NCI-H2171 treated with DMSO at 0.1 percent for 48 hours (cell line): ENCODE measurements at regions not wholly inside any gene's neighbourhood (a gene's known extent, or its start where the extent isn't known, plus 50 kb on each side); places are given as distances from the start of the nearest gene placed in this dataset.
A peak's percentile ranks its signal among the peaks of the same experiment; 100 is the strongest.

Experiments
- DNase-seq: peaks from one replicate; lab custom pipeline; 2025; lab: John Stamatoyannopoulos, UW

DNA sequence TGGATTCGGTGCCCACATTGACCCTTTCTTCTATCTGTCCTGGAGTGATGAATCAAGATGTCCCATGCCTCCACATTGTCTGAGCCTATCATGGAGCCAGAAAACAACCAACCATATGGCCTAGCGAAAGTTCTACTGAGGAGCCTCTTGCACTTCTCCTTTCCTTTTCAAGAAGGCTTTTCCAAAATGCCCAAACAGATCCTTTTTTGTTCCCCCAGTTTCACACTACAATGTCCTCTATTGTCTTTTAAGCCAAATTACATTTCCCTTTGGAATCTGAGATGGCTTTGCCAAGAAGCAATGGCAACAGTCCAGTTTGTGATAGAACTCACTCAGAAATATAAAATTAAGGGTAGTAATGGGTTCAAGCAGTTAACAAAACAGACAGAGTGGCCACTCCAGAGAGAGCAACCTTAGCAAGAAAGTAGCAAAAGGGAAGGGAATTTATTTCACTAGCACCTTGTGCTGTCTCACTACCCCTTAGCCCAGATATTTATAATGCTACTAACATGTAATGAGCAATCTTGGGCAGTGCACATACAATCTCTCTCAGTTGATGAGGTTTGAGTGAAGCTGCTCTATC, 194.6 kb upstream of the PDE1C start:
- no peak for DNase-seq

DNA sequence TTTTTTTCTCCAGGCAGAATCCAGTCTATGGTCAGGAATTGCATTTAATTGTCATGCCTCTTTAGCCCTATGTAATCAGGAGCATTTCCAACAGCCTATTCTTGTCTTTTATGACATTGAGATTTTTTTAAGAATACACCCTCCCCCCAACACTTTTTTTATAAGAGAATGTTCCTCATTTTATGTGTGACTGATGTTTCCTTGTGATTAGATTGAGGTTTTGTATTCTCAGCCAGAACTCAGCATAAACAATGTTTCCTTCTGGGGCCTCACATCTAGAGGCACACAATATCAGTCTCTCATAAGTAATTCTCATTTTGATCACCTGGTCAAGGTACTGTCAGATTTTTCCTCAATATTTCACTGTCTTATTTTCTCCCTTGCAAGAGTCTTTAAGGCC, 193.4 kb upstream of the PDE1C start:
- DNase-seq: no peak

DNA sequence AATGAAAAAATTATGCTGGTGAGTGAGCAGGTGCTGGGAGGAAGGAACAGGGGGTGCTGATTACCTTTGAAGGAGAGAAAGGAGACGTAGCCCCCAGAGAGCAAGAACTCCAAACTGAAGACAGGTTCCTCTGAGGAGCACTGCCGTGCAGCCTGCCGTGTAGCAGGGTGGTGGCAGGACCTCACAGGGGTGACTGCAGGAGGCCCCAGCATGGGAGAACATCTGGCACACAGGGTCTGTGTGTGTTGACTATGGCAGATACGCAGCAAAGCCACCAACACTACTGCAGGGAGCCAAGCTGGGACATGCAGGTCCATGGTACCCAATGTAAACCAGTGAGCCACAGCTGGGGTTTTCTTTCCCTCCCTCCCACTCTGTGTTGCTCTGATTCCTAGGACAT, 192.1 kb upstream of the PDE1C start:
- DNase-seq: no peak

DNA sequence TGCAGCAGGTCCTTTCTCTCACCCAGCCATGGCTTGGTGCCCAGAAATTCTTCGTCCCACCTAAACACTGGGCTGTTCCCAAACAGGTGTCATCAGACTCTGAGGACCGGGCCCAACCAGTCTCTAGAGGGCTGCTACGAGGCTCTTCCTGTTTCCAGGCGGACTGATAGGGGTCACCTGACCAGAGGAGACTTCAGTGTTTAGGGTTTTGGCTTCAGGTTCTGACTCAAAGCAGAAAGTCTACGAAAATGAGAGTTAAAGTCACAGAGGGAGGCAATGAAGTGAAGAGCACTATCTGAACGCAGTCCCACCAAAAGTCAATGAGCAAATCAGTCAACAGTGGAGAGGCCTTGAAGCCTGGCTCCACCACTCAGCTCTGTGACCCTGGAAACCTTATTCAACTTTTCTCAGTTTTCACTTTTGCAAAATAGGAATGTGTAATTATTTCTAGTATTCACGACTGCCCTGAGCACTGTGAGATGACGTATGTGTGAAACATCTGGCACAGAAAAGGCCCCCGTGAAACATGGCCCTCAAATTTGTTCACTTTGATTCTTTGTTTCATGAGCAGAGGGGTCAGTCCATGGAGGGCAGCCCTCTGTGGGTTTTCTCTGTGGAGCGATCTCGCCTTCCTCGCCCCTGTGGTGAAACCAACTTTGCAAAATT, 189.9 kb upstream of the PDE1C start:
- DNase-seq: peak; percentile 69

DNA sequence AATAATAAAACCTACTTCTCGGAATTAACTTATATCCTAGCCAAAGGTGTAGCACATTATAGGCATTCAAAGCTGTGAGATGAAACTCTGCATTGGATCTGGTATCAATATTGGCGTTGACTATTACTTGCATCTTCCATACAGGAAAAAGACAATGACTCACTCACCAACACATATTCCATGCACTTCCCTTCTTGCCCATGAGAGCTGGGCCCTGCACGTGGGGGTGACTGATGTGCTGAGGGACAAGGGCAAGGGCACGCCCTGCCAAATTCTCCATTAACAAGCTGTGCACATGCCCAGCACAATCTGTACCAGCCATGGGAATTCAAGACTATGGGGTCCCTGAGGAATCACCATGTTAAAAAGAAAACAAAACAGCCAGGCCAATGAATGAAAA, 188.1 kb upstream of the PDE1C start:
- no peak for DNase-seq

DNA sequence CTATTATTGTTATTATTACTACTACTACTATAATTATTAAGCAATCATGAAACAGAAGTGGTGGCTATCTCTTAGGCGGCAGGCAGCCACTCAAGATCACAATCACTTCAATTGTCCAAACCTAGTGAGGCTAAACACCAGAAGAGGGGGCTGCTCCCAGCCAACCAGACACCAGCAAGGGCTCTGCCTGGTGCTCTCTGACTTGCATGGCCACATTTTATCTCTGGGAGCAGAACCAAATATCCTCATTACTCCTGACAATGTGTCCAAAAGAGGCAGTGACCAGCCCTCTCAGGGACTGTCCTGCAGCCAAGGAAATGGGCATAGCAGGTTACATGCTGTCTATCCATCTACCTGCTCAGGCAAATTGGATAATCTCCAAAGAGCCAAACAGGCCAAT, 187.4 kb upstream of the PDE1C start:
- DNase-seq: no peak

DNA sequence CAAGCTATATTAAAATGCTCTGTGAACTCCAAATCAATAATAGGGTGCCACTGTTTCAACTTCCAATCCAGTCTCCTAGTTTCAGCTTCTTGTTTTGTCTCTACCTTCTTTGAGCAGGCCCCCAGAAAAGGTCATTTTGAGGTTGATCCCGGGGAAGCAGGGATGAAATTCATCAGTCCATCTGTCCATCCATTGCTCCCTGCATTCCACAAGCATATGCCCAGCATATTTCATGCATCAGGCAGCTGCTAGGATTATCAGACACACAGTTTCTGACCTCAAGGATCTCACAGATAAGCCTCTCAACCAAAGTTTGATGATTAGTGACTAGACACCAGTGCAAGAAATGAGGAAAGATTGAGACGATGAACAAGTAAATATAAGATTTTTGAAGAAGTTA, 186.6 kb upstream of the PDE1C start:
- DNase-seq: no peak

DNA sequence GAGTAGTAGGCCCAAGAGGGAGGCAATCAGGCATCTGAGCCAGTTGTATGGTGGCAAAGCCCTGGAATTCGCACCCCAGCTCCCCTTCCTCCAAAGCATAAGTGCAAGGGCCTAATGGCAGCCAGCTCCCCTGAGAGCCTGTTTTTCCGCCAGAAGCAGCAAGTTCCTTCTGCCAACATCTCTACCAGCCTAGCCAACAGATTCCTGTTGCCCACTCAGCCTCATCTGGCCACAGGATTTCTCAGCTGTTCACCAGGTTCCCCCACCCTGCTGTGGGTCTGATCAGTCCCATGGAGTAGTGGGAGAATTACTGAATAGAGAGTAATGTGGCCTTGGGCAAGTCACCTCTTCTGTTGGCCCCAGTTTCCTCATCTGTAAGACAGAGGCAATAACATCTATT, 186.2 kb upstream of the PDE1C start:
- peak; percentile 54 for DNase-seq

DNA sequence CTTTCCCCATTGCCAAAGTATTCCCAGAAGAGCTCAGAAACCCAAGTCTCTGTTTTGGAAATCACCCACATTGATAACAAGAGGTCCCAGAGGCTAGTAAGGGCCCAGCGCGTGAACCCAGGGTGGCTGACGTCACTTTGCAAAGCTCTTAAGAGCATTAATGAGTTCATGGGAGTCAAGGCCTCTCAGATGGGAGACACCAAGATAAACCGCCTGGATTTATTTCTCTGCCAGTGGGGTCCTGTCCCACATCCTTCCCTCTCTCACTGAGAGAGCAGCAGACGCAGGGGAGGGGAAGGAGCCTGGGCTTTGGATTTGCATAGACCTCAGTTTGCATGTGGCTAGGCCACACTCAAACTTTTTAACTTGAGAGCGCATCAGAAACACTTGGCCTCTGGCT, 184.8 kb upstream of the PDE1C start:
- peak; percentile 33 for DNase-seq

DNA sequence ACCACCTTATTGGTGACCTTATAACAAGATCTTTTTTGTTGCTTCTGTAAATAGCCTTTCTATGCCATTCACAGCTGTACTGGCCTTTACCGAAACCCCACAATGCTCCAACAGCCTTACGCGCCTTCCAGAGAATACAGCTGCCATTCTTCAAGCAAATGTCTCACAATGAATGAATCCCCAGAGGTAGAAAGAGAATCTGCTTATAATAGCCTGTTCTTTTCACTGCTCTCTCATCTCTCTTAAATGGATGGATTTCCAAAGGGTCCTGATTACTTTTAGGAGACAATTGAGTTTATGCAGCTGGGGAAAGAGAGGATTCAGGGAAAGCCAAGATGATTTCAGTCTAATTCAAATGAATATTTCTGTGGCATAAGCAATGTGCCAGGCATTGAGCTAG, 183.1 kb upstream of the PDE1C start:
- peak; percentile 8 for DNase-seq

DNA sequence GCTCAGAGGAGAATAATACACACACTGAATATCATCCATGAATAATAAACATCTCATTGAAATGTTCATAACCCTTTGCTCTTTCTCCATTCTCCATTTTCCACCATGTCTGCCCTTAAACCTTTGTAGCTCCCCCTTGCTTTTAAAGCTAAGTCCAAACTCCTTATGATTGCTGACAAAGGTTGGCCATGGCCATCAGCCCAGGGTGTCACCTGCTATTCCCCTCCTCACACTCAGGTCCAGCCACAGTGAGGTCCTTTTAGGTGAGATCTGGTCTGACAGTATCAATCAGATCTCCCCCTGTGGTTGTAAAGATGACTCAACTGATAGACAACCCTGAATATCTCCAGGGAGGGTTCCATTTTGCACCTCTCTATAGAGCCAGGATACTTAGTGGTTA, 181.5 kb upstream of the PDE1C start:
- DNase-seq: no peak

DNA sequence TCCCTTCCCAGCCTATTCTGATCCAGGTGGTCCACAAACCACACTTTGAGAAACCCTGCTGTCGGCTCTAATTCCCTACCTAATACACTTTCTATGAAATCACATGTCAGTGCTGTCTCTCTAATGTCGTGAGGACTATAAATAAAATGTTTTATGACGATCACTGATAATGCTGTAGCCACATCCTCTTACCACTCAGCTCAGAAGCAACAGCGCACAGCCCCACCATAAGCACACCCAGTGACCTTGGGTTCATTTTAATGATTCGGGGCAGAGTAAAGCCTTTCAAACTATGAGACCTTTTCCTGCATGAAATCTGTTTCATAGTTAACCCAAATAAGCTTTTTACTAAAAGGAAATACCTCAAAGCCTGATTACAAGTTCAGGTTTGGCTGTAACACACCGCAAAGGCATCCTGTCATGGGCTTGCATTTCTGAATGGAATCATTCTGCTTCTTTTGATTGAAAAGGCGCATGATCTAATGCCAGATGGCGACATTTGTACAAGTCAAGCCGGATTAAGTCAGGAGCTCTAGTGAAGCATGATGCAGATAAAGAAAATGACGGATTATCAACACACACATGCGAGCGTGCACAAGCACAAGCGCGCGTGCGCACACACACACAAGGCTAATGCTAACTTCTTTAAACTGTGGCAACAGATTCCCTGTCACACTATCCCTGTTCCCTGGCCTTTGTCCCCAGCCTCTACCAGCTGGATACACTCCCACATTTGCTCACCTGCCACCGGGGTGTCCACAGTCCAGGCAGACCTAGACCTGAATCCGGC, 180.5 kb upstream of the PDE1C start:
- peak; percentile 96 for DNase-seq

DNA sequence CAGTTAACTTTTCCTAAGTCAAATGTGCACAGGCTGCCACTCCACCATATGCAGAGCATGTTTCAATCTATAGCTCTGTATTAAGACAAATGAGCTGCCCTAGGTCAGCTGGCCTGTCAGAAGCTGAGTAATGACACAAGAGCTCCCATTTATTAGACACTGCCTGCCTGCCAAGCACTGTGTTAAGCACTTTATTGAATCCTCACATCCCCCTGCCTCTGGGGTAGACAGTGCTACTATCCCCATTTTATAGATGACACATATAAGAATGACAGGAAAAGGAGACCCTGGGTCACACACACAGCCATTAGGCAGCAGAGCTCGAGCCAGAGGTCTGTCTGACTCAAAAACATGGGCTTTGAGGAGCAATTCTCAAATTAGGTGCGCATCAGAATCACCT, 179.8 kb upstream of the PDE1C start:
- DNase-seq: peak; percentile 68

DNA sequence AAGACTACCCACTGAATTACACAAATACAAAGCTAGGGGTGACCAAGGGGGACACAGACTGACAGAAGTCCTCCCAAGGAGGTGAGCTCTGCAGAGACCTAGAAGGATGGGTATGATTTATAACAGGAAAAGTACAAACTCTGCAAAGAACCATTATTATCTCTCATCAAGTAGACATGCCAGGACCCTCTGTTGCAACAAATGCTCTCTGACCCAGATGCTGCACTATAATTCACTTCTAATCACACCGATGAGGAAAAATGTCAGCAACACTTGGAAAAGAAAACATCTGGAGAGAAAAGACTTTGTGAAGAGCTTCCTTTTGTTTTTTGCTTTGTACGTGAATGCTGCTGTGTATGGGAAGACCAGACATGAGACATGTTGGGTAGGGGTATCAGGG, 178.3 kb upstream of the PDE1C start:
- no peak for DNase-seq

DNA sequence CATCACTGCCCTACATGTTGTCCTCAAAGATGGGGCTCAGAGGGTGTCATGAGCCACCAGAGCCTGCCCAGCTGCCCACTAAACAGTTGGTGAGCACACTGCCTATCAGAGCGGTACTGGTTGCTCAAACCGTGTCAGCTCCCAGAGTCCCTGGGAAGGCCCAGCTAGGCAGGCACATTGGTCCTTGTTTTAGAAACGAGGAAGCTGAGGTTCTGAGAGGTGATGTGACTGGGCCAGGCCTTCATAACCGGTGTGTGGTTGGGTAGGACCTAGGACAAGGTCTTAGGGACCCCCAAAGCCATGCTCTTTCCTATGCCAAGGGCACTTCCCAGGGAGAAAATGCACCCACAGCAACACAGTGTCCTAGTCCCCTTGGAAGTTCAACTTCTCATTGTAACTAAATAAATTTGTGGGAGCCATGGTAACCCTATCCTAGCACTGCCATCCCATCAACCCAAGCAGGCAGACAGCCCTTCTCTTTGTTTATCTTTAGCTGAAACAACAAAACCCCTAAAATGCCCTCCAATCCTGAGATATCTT, 174.7 kb upstream of the PDE1C start:
- DNase-seq: no peak

DNA sequence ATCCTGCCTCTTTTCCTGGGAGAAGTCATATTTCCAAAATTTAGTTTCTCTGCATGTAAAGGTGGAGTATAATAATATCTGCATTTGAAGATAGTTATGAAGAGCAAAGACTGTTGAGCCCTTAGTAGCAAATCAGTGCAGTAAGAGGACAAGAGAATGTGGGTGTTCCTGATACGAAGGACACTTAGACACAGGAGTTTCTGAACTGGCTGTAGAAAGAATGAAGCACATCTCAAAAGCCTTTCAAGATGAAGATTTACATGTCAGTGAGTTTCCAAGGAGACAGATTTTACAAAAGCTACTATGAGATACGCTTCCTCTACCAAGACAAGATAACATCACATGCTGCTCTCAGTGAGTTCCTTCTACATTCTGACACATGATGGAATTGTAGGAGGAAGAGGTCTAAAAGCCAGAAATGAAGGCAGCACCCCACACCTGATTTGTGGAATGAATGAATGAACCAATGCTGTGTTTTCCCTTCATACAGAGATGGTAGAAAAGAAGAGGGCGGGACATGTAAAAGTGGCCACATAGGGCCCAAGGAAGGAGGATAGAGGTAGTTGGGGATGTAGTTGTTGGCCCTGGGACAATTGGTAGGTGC, 173.6 kb upstream of the PDE1C start:
- no peak for DNase-seq

DNA sequence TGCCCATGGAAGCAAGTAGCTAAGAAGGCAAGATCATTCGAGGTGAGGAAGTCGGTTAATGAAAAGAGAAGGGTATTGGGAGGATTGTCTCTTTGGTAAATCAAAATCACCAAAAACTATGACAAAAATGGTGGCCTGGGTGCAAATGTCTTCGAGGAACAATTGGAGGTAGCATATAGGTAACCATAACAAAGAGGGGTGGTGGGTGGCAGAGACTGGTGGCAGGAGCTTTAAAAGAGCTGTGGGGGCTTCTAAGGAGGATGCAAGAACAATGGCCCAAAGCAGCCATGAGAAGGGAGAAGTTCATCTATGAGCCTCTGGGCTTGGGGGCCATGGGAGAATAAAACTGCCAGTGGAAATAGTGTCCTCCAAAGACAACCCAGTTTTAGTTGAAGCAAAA, 172.2 kb upstream of the PDE1C start:
- no peak for DNase-seq

DNA sequence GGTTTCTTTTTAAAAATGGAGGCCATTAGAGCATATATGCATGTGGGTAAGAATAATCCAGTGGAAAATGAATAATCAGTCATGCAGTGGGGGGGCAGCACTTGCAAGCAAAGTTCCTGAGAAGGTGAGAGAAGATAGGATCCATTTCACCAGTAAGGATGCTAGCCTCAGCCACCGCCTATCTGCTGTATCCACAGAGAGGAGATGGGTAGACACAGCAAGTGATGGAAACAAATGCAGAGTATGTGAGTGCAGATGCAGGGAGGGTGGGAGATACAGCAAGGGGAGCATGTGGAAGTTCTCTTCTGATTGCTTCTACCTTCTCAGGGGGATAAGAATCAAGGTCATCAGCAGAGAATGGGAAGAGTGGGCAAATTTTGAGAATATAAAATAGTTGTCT, 171.4 kb upstream of the PDE1C start:
- DNase-seq: no peak

DNA sequence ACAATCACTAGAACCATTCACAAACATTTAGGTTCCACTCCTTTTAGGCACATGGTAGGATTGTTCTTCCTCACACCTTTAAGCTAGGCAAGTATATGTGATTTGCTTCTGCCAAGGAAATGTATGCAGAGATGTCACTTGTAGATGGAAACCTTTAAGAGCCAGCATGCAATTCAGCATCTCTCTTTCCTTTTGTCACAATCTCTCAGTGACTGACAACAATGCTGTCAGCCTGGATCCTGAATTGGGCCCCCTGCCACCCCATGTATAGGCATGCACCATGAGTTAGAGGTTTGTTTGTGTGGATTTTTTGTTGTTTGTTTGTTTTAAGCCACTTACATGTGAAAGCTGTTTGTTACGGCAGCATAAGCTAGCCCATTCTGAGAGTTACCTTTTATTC, 169.6 kb upstream of the PDE1C start:
- no peak for DNase-seq

DNA sequence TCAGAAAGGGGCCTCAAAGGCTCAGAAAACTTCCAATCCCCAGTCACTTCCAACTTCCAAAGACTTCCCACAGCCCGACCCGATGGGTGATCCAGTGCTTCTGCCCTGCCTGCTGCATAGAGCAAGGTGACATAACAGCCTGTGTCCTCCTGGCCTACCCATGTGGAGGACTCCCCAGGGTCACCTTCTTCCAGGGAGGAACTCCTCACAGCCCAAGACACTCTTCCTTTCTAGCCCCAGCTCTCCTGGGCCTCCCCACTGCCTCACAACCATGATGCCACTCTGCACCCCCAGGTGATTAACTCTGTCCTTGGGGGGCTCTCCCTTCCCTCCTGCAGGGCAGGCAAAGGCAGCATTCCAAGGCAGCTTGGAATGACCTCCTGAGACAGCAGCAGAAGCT, 158.4 kb upstream of the PDE1C start:
- no peak for DNase-seq

DNA sequence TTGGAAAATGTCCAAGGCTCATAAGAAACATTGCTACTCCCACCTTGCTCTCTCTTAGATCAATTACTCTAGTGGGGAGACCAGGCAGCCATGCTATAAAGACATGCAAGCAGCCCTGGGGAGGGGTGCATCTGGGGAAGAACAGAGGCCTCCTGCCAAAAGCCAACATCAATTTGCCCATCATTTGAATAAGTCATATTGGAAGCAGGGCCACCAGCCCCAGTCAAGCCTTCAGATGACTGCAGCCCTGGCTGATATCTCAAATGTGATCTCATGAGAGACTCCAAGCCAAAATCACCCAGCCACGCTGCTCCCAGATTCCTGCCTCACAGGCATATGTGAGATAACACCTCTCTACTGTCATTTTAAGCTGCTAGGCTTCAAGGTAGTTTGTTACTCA, 157.5 kb upstream of the PDE1C start:
- DNase-seq: no peak

DNA sequence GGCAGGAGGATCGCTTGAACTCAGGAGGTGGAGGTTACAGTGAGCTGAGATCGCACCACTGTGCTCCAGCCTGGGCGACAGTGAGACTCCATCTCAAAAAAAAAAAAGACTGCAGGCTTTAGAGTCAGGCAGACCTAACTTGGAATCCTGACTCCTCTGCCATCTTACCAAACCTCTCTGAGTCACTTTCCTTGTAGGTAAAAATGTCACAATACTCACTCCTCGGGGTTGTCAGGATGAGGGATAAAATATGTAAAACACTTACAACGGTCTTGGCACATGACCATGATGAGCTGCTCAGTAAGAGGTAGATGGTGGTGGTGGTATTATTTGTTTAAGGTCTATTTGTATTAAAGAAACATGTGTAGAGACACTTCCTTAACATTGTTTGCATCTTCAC, 154.1 kb upstream of the PDE1C start:
- no peak for DNase-seq

DNA sequence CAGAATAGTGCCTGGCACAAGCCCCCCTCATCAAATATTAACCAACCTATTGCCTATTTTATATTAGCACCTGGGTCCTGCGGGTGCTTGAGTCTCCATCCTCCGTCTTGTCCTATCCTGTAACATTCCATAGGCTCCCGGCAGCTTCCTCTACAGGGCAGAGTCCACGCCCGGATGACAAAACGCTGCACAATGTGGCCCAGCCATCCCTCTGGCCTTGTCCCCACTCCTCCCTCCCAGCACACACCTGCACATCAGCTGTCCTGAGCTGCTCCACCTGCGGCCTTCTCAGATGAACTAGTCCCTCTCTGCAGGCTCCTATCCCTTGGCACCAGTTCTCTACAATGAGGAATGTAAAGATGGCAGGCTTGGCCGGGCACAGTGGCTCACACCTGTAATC, 153.5 kb upstream of the PDE1C start:
- no peak for DNase-seq
